GM19467 (cell line): ENCODE measurements at regions not wholly inside any gene's neighbourhood (a gene's known extent, or its start where the extent isn't known, plus 50 kb on each side); places are given as distances from the start of the nearest gene placed in this dataset.

Source experiments
- ATAC-seq: cut with Tn5 transposase; IDR thresholded peaks from one replicate; pipeline ENCODE4 v1.9.1; 2021; ENCODE audit warnings: mild to moderate bottlenecking, moderate library complexity; ENCODE audit not compliant: unreplicated experiment

DNA sequence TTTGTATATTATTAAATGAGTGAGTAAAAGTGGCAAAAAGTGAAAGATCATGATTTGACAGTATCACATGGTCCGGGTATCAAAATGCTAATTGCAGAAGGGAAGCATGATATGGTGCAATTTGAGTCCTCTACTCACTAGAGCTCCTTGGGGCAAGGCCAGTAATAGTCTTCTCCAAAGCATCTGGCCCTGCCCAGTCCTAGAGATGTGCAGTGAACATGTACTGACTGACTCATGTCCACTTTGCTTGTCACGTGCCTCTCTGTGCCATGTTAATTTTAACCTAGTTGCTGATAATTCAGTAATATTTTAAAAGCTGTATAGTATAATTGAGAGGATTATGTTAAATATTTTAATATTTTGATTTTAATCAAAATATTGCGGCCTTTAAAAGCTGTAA, 54.6 kb upstream of the TENM3 start:
- no peak for ATAC-seq

- ATAC-seq, result no peak
Observed at GRCh38 chr4:182189103-182189878, 53.9 kb upstream of the TENM3 start.

DNA sequence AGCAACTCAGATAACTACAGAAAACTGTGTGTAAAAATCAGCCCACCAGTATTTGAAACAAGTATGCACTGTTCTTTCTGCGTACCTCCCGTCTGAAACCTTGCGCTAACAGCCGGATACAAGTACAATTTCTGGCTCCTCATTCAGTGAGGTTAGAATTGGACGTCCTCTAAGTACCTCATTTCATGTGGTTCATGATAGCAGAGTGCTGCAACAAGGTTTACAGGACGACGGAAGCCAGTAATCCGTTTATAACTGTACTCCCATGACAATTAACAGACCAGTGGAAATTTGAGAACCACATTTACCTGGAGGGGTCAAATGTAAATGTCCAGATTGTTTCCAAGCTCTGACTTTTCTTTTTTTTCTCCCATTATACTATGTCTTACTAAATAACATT, 52.9 kb upstream of the TENM3 start:
- ATAC-seq, result no peak

DNA sequence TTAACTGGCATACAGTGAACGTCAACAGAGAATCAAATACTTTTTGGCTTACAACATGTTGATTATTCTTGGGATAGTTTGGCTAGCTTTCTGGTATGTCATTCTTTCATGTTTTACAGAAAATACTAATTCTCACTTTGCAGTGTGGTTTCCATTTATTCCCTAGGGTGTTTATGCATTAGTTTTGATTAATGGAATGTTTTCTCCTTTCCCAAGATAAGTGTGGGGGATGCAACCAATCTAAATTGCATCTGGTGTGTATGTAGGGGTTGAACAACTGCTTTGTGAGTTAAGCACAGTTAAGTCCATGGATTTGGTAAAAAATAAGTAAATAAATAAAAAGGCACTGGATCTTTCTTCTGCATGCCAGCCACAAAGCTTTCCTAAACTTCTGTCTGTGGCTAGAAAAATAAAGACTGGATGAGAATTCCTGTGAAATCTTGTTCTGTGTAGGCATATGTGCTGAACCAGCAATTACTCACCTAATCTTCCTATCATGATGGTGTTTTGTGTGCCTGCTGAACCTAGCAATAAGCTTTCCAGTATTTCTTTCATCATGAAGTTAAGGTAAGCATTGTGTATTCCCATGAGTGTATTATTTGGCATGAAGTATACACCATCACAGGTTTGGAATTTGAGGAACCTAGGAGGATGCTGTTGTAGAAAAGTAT, 50.6 kb upstream of the TENM3 start:
- ATAC-seq, result no peak

GRCh38 chr4:182193311-182193710, 49.9 kb upstream of the TENM3 start:
- no peak for ATAC-seq
